H1 (cell line): ENCODE measurements at regions not wholly inside any gene's neighbourhood (a gene's known extent, or its start where the extent isn't known, plus 50 kb on each side); places are given as distances from the start of the nearest gene placed in this dataset.

Source experiments
- CTCF ChIA-PET: fragments of 300-600 bp; sonication (Branson Sonifier 250); formaldehyde crosslinking; loops from one replicate; lab custom pipeline; 2021; ENCODE audit not compliant: partially characterized antibody; lab: Charles Lee
- POLR2A ChIA-PET: fragments of 300-600 bp; sonication (Branson Sonifier 250); formaldehyde crosslinking; loops from one replicate; lab custom pipeline; 2021; ENCODE audit warnings: inconsistent platforms; ENCODE audit not compliant: partially characterized antibody; lab: Charles Lee
- DNase-seq, 2 experiments: peaks; one replicate each; pipeline versions ENCODE4 v3.0.0 to v3.0.0-alpha.2; 2010 to 2022; ENCODE audit warnings: low spot score in 2 of 2, low read depth in 1 of 2, mixed read lengths in 1 of 2
- FAIRE-seq: peaks from 2 replicates; lab custom pipeline; 2011; peaks lifted over from hg19 to GRCh38; lab: Jason Lieb, UNC
- H2AFZ ChIP-seq: 2 replicates; pipeline ENCODE4 v1.8.1; 2012; ENCODE audit warnings: low read length, inconsistent platforms
- H2AK5ac ChIP-seq: 2 replicates; pipeline ENCODE4 v1.6.1; 2013; ENCODE audit warnings: low read depth, low read length
- H2BK120ac ChIP-seq: replicated peaks from 2 replicates; pipeline ENCODE3; 2013; ENCODE audit warnings: low read depth, low read length, inconsistent platforms
- H2BK12ac ChIP-seq: 2 replicates; pipeline ENCODE4 v1.6.1; 2013; ENCODE audit warnings: low read depth, low read length
- H2BK15ac ChIP-seq: 2 replicates; pipeline ENCODE4 v1.6.1; 2013; ENCODE audit warnings: low read length
- H2BK20ac ChIP-seq: 2 replicates; pipeline ENCODE4 v1.6.1; 2013; ENCODE audit warnings: low read length
- H2BK5ac ChIP-seq: 2 replicates; pipeline ENCODE4 v1.6.1; 2013; ENCODE audit warnings: low read depth, low read length
- H3K14ac ChIP-seq: 2 replicates; pipeline ENCODE4 v1.6.1; 2013; ENCODE audit warnings: inconsistent platforms; ENCODE audit not compliant: insufficient read length
- H3K18ac ChIP-seq: 2 replicates; pipeline ENCODE4 v1.6.1; 2013; ENCODE audit warnings: low read length; ENCODE audit errors: extremely low read depth
- H3K23ac ChIP-seq: 2 replicates; pipeline ENCODE4 v1.6.1; 2013; ENCODE audit warnings: inconsistent platforms; ENCODE audit not compliant: insufficient read length
- H3K23me2 ChIP-seq: 2 replicates; pipeline ENCODE4 v1.6.1; 2013; ENCODE audit warnings: low read depth, low read length
- H3K27ac ChIP-seq: 2 replicates; pipeline ENCODE4 v1.6.1; 2011; ENCODE audit warnings: low read depth, low read length, inconsistent platforms
- H3K27me3 ChIP-seq, 4 experiments: replicated peaks in 1 of 4; 1 replicate in 1 of 4; 2 replicates in 3 of 4; pipeline versions ENCODE4 v1.6.1 to v1.8.1; 2011 to 2013; ENCODE audit warnings: low read length in 3 of 4, mild to moderate bottlenecking in 3 of 4, inconsistent platforms in 2 of 4, mixed read lengths in 2 of 4, moderate library complexity in 1 of 4; ENCODE audit not compliant: control insufficient read depth in 3 of 4, insufficient read depth in 3 of 4; ENCODE audit errors: extremely low read depth in 1 of 4
- H3K36me3 ChIP-seq, 4 experiments: 2 replicates each; pipeline versions ENCODE4 v1.6.1 to v1.8.1; 2011 to 2013; ENCODE audit warnings: mild to moderate bottlenecking in 4 of 4, low read length in 3 of 4, moderate library complexity in 2 of 4, control low read depth in 1 of 4, inconsistent platforms in 1 of 4; ENCODE audit not compliant: insufficient read depth in 4 of 4, control insufficient read depth in 2 of 4
- H3K4ac ChIP-seq: replicated peaks from 2 replicates; pipeline ENCODE3; 2013; ENCODE audit warnings: low read length, low read depth, mixed read lengths, inconsistent platforms; ENCODE audit not compliant: insufficient read length
- H3K4me1 ChIP-seq, 4 experiments: replicated peaks in 1 of 4; 1 replicate in 1 of 4; 2 replicates in 3 of 4; pipeline versions ENCODE4 v1.6.1 to v1.8.1; 2011 to 2013; ENCODE audit warnings: low read length in 3 of 4, inconsistent platforms in 2 of 4, mixed read lengths in 1 of 4; ENCODE audit not compliant: insufficient read depth in 4 of 4, control insufficient read depth in 3 of 4
- H3K4me2 ChIP-seq, 2 experiments: 2 replicates each; pipeline versions ENCODE4 v1.6.1 to v1.8.1; 2011 to 2013; ENCODE audit warnings: low read depth in 2 of 2, low read length in 2 of 2, control low read depth in 1 of 2, inconsistent platforms in 1 of 2, mild to moderate bottlenecking in 1 of 2; ENCODE audit not compliant: insufficient read depth in 1 of 2
- H3K4me3 ChIP-seq, 4 experiments: fragments of 200-600, 300-600 bp in 1 of 4; sonication (generic), shearing (Covaris generic), sonication (Bioruptor Twin) in 1 of 4; 2 replicates each; pipeline versions ENCODE4 v1.5.1 to v1.8.1; 2011 to 2016; ENCODE audit warnings: low read length in 4 of 4, low read depth in 3 of 4, control low read depth in 2 of 4, inconsistent platforms in 2 of 4, mild to moderate bottlenecking in 2 of 4, mixed read lengths in 1 of 4, moderate library complexity in 1 of 4; ENCODE audit not compliant: insufficient read depth in 2 of 4; ENCODE audit errors: extremely low read depth in 1 of 4
- H3K56ac ChIP-seq: replicated peaks from 2 replicates; pipeline ENCODE3; 2013; ENCODE audit warnings: low read depth, mild to moderate bottlenecking, mixed read lengths, low read length, inconsistent platforms; ENCODE audit not compliant: insufficient read length
- H3K79me1 ChIP-seq: 2 replicates; pipeline ENCODE4 v1.6.1; 2013; ENCODE audit warnings: low read depth, low read length, control low read depth
- H3K79me2 ChIP-seq, 2 experiments: 2 replicates each; pipeline versions ENCODE4 v1.6.1 to v1.8.1; 2012 to 2013; ENCODE audit warnings: low read length in 2 of 2, mild to moderate bottlenecking in 2 of 2, inconsistent platforms in 1 of 2; ENCODE audit not compliant: insufficient read depth in 2 of 2, control insufficient read depth in 1 of 2
- H3K9ac ChIP-seq, 4 experiments: replicated peaks in 1 of 4; 1 replicate in 1 of 4; 2 replicates in 3 of 4; pipeline versions ENCODE4 v1.6.1 to v1.8.1; 2011 to 2013; ENCODE audit warnings: low read depth in 3 of 4, low read length in 3 of 4, control low read depth in 2 of 4, mild to moderate bottlenecking in 2 of 4, moderate library complexity in 2 of 4, inconsistent platforms in 1 of 4; ENCODE audit errors: extremely low read depth in 1 of 4
- H3K9me3 ChIP-seq, 2 experiments: 2 replicates each; pipeline versions ENCODE4 v1.6.1 to v1.8.1; 2012 to 2013; ENCODE audit warnings: mild to moderate bottlenecking in 2 of 2, moderate library complexity in 2 of 2, control low read depth in 1 of 2, inconsistent platforms in 1 of 2, low read depth in 1 of 2, low read length in 1 of 2, mixed read lengths in 1 of 2; ENCODE audit not compliant: insufficient read depth in 2 of 2
- H4K20me1 ChIP-seq, 2 experiments: replicated peaks in 1 of 2; 2 replicates each; pipeline versions ENCODE3 to v1.8.1; 2011 to 2013; ENCODE audit warnings: inconsistent platforms in 2 of 2, low read length in 2 of 2, mild to moderate bottlenecking in 1 of 2; ENCODE audit not compliant: insufficient read depth in 2 of 2, control insufficient read depth in 1 of 2
- H4K5ac ChIP-seq: 2 replicates; pipeline ENCODE4 v1.6.1; 2013; ENCODE audit warnings: low read length, low read depth, mixed read lengths, inconsistent platforms; ENCODE audit not compliant: insufficient read length
- H4K8ac ChIP-seq: 2 replicates; pipeline ENCODE4 v1.8.0; 2013; ENCODE audit warnings: mild to moderate bottlenecking, moderate library complexity, low read length, inconsistent platforms; ENCODE audit not compliant: insufficient read depth; ENCODE audit errors: extremely low read depth
- H4K91ac ChIP-seq: replicated peaks from 2 replicates; pipeline ENCODE3; 2013; ENCODE audit warnings: low read length, mixed read lengths, inconsistent platforms; ENCODE audit not compliant: insufficient read length
- CEBPB ChIP-seq: IDR thresholded peaks from 2 replicates; pipeline ENCODE4 v1.6.1; 2012; ENCODE audit warnings: low read depth, low read length
- RBBP5 ChIP-seq: IDR thresholded peaks from 2 replicates; pipeline ENCODE4 v1.7.1; 2012; ENCODE audit warnings: low read depth, mild to moderate bottlenecking, inconsistent platforms, low read length, moderate library complexity, borderline replicate concordance
- SP2 ChIP-seq: IDR thresholded peaks from 2 replicates; pipeline ENCODE4 v1.6.1; 2012; ENCODE audit warnings: mild to moderate bottlenecking, low read length, inconsistent platforms
- SP4 ChIP-seq: IDR thresholded peaks from 2 replicates; pipeline ENCODE4 v1.6.1; 2012; ENCODE audit warnings: low read length, inconsistent platforms
- WGBS, 2 experiments: shearing (Covaris generic) in 1 of 2; methylation state at CpG; one replicate each; pipeline versions ENCODE4 v1.1.6 to v1.1.7; 2013 to 2015; ENCODE audit warnings: low lambda C conversion rate in 2 of 2, mixed read lengths in 2 of 2, inconsistent platforms in 1 of 2, low coverage in 1 of 2, missing lambda C conversion rate in 1 of 2; ENCODE audit not compliant: insufficient replicate concordance in 2 of 2, insufficient coverage in 1 of 2, insufficient read length in 1 of 2; ENCODE audit errors: extremely low coverage in 1 of 2, missing lambda C conversion rate in 1 of 2; 5-methylcytosine and 5-hydroxymethylcytosine counted together

DNA sequence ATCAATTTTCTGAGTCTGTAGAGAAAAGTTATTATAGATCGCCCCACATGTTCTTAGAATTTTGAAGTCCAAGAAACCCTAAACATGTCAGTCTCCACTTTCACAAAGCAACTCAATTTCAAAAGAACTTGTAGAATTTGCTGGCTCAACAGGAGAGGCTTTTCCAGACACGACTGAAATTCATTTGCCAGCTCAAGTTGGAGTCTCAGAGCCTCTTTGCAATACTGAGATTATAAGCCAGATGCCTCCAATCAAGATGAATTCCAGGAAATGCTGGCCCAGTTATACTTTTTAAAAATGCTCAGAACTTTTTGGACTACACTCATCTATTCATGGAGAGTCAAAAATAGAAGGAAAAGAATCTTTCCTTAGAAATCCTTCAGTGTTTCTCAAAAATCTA is 56.9 kb upstream of the NLGN1 start (continued):
- TF ChIP-seq SP4: no peak
- TF ChIP-seq, all 59 proteins: peak for 0

DNA sequence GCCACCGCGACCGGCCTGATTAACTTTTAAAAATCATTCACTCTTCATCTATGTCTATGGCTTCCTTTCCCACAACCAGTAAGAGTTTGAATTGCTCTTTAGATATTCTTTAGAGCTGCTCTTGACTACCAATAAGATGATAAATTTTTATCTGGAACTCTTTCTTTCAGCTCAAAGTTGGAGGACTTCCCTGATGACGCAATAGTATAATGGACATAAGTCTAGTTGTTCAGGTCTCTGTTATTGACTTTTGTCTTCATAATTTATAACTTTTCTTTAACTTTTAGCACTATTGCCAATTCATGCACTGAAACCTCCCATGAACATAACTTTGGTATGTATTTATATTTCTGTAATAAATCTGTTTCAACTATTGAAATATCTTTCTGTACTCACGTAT is 61.3 kb upstream of the NLGN1 start:
- Histone ChIP-seq H3K4me1 (no peaks in the 10 kb centered on the region), H3K56ac (no peak overlapping the region), H2BK20ac (no peak overlapping the region), H2BK12ac (no peak overlapping the region), H3K9ac (no peak overlapping the region), H3K27me3 (no peaks in the 10 kb centered on the region), H4K8ac (no peak overlapping the region), H3K23ac (no peak overlapping the region), H3K18ac (no peak overlapping the region), H2BK120ac (no peak overlapping the region), H3K36me3 (no peaks in the 10 kb centered on the region), H3K4me2 (no peak overlapping the region), H3K79me2 (no peaks in the 10 kb centered on the region), H2AFZ (no peak overlapping the region), H3K14ac (no peak overlapping the region), H3K4ac (no peak overlapping the region), H2BK5ac (no peak overlapping the region), H4K5ac (no peak overlapping the region), H3K79me1 (no peaks in the 10 kb centered on the region), H4K20me1 (no peaks in the 10 kb centered on the region), H3K9me3 (no peaks in the 10 kb centered on the region), H3K23me2 (no peaks in the 10 kb centered on the region), H2AK5ac (no peak overlapping the region), H3K4me3 (no peak overlapping the region), H4K91ac (no peak overlapping the region), H2BK15ac (no peak overlapping the region), H3K27ac (no peak overlapping the region)
- DNase-seq (no peak), FAIRE-seq (no peak)
- WGBS, 2 experiments: 87% methylated on average over 5 of the region's 5 CpGs; no CpG with 5 or more reads in 1 of the 2 experiments
- ChIA-PET CTCF (interaction anchor here (0.7 to 1.2 kb wide), 3 partner anchors 36 to 342 kb away, joined by 3 to 6 read pairs (median 3); no protein-coding TSS in a partner anchor), POLR2A (no interaction called here)
- no peak for TF ChIP-seq RBBP5
- TF ChIP-seq SP2: no peak
- peak; percentile 80 for TF ChIP-seq CEBPB
